Sciatic nerve (tissue), 2 donors: ENCODE measurements at regions not wholly inside any gene's neighbourhood (a gene's known extent, or its start where the extent isn't known, plus 50 kb on each side); places are given as distances from the start of the nearest gene placed in this dataset.

ENCODE experiments used
- ATAC-seq: fragments of 200-7000 bp; cut with Tn5 transposase; one replicate; pipeline ENCODE4 v1.9.1; 2020; ENCODE audit warnings: mild to moderate bottlenecking, moderate library complexity
- DNase-seq: peaks from one replicate; pipeline ENCODE4 v3.0.0-alpha.2; 2020; ENCODE audit warnings: low spot score
- intact Hi-C: fragments of 100-400 bp; cut with DNase I; formaldehyde crosslinking; loops from one replicate; pipeline ENCODE4 v1.14.2; 2022
- donor health status: DM: no; HTN: no; CAD: no.
- donor health status: DM: no; HTN: no; CAD: no.

GRCh38 chr14:66036547-66036946 is 449.6 kb upstream of the CCDC196 start:
- intact Hi-C loops = no loop called here
- ATAC-seq (no peak), DNase-seq (no peak)

GRCh38 chr14:66037361-66037760 is 448.8 kb upstream of the CCDC196 start:
- DNase-seq (no peak), ATAC-seq (peak; percentile 67)
- intact Hi-C loops = no loop called here

- DNase-seq (no peak), ATAC-seq (peak; percentile 18)
Observed at GRCh38 chr14:66038212-66038611, 448.0 kb upstream of the CCDC196 start.

GRCh38 chr14:66038618-66039017 is 447.6 kb upstream of the CCDC196 start:
- ATAC-seq (peak; percentile 94), DNase-seq (no peak)
- intact Hi-C loops = no loop called here

More at GRCh38 chr14:66038212-66038611, 448.0 kb upstream of the CCDC196 start:
- intact Hi-C loops = no loop called here

GRCh38 chr14:66039495-66039894 is 446.7 kb upstream of the CCDC196 start:
- ATAC-seq = no peak
- no peak for DNase-seq
- intact Hi-C loops = no loop called here

- intact Hi-C loops = no loop called here
- ATAC-seq (no peak), DNase-seq (no peak)
Observed at GRCh38 chr14:66041582-66041981, 444.6 kb upstream of the CCDC196 start.

GRCh38 chr14:66043921-66044320 is 442.2 kb upstream of the CCDC196 start:
- ATAC-seq (no peak), DNase-seq (no peak)
- intact Hi-C loops = no loop called here

- ATAC-seq = no peak
- intact Hi-C loops = no loop called here
- no peak for DNase-seq
Observed at GRCh38 chr14:66045572-66046021, 440.6 kb upstream of the CCDC196 start.

GRCh38 chr14:66046035-66046434 is 440.1 kb upstream of the CCDC196 start:
- intact Hi-C loops = no loop called here
- DNase-seq (no peak), ATAC-seq (no peak)

- intact Hi-C loops = no loop called here
- no peak for ATAC-seq
- no peak for DNase-seq
Observed at GRCh38 chr14:66046591-66046990, 439.6 kb upstream of the CCDC196 start.

GRCh38 chr14:66056268-66056907 is 429.8 kb upstream of the CCDC196 start:
- no peak for ATAC-seq
- intact Hi-C loops = no loop called here
- no peak for DNase-seq

- intact Hi-C loops = no loop called here
- no peak for ATAC-seq
- DNase-seq = no peak
Observed at GRCh38 chr14:66056926-66057552, 429.1 kb upstream of the CCDC196 start.

GRCh38 chr14:66065188-66065587 is 421.0 kb upstream of the CCDC196 start:
- no peak for DNase-seq
- intact Hi-C loops = no loop called here
- ATAC-seq = no peak

GRCh38 chr14:66066981-66067776 is 419.0 kb upstream of the CCDC196 start:
- intact Hi-C loops = no loop called here
- DNase-seq (no peak), ATAC-seq (no peak)

- intact Hi-C loops = no loop called here
- DNase-seq = no peak
- no peak for ATAC-seq
Observed at GRCh38 chr14:66069036-66069435, 417.1 kb upstream of the CCDC196 start.

- ATAC-seq (no peak), DNase-seq (no peak)
- intact Hi-C loops = no loop called here
Observed at GRCh38 chr14:66069830-66070541, 416.2 kb upstream of the CCDC196 start.

GRCh38 chr14:66070542-66071319 is 415.4 kb upstream of the CCDC196 start:
- ATAC-seq = no peak
- intact Hi-C loops = no loop called here

GRCh38 chr14:66072190-66073084 is 413.7 kb upstream of the CCDC196 start:
- intact Hi-C loops = no loop called here
- DNase-seq = no peak
- no peak for ATAC-seq

More at GRCh38 chr14:66070542-66071319, 415.4 kb upstream of the CCDC196 start:
- DNase-seq = no peak
